HepG2 (cell line): ENCODE measurements at regions not wholly inside any gene's neighbourhood (a gene's known extent, or its start where the extent isn't known, plus 50 kb on each side); places are given as distances from the start of the nearest gene placed in this dataset.

Source experiments
- ATF7 ChIP-seq, 2 experiments: fragments of 450-650 bp in 1 of 2; sonication (generic) in 1 of 2; formaldehyde crosslinking in 1 of 2; IDR thresholded peaks; 2 replicates each; pipeline versions ENCODE4 v1.4.0 to v1.6.1; 2016 to 2020; ENCODE audit warnings: antibody characterized with exemption in 1 of 2, mild to moderate bottlenecking in 1 of 2, missing genetic modification reagents in 1 of 2
- CBX5 ChIP-seq: sonication (generic); formaldehyde crosslinking; IDR thresholded peaks from 2 replicates; pipeline ENCODE4 v1.4.0; 2020; ENCODE audit warnings: missing genetic modification reagents, borderline replicate concordance
- HNF1B ChIP-seq: sonication (generic); formaldehyde crosslinking; IDR thresholded peaks from 2 replicates; pipeline ENCODE4 v1.5.1; 2020; ENCODE audit warnings: mild to moderate bottlenecking, moderate library complexity, missing genetic modification reagents
- RAD21 ChIP-seq: fragments of 450-650 bp; formaldehyde crosslinking; IDR thresholded peaks from 2 replicates; pipeline ENCODE4 v1.5.0; 2020; ENCODE audit warnings: mild to moderate bottlenecking
- SMAD1 ChIP-seq: sonication (generic); formaldehyde crosslinking; IDR thresholded peaks from 2 replicates; pipeline ENCODE4 v1.4.0; 2020; ENCODE audit warnings: missing genetic modification reagents, low read depth, mild to moderate bottlenecking, borderline replicate concordance
- TCF7L2 ChIP-seq: IDR thresholded peaks from 2 replicates; pipeline ENCODE4 v1.6.1; 2011; ENCODE audit warnings: mild to moderate bottlenecking, low read depth, low read length, moderate library complexity
- ZBTB26 ChIP-seq: IDR thresholded peaks from 2 replicates; pipeline ENCODE4 v1.6.1; 2016; ENCODE audit warnings: missing compliant biosample characterization, missing genetic modification reagents, borderline replicate concordance
- ZBTB40 ChIP-seq, 2 experiments: fragments of 450-650 bp in 1 of 2; sonication (generic) in 1 of 2; formaldehyde crosslinking in 1 of 2; IDR thresholded peaks; 2 replicates each; pipeline versions ENCODE4 v1.6.1 to v1.8.0; 2016 to 2022; ENCODE audit warnings: antibody characterized with exemption in 1 of 2, mild to moderate bottlenecking in 1 of 2, missing genetic modification reagents in 1 of 2
- ZNF10 ChIP-seq: sonication (generic); formaldehyde crosslinking; IDR thresholded peaks from 2 replicates; pipeline ENCODE4 v1.4.0; 2020; ENCODE audit warnings: mild to moderate bottlenecking, low read depth, missing genetic modification reagents, borderline replicate concordance
- ZNF552 ChIP-seq: sonication (generic); formaldehyde crosslinking; IDR thresholded peaks from 2 replicates; pipeline ENCODE4 v1.9.0; 2022; ENCODE audit warnings: missing genetic modification reagents, mild to moderate bottlenecking, borderline replicate concordance
- ZNF629 ChIP-seq: sonication (generic); formaldehyde crosslinking; conservative IDR thresholded peaks from 2 replicates; pipeline ENCODE4 v1.5.0; 2020; ENCODE audit warnings: missing genetic modification reagents
- ZNF710 ChIP-seq: sonication (generic); formaldehyde crosslinking; IDR thresholded peaks from 2 replicates; pipeline ENCODE4 v1.5.0; 2020; ENCODE audit warnings: mild to moderate bottlenecking, missing genetic modification reagents, borderline replicate concordance
- ZSCAN21 ChIP-seq: sonication (generic); formaldehyde crosslinking; IDR thresholded peaks from 2 replicates; pipeline ENCODE4 v1.8.0; 2022; ENCODE audit warnings: mild to moderate bottlenecking, missing genetic modification reagents, moderate library complexity, borderline replicate concordance

GRCh38 chr7:54917613-54918391, 101.0 kb upstream of the EGFR start (continued):
- no peak for TF ChIP-seq ZBTB40 (IDR thresholded peaks at IDR 0.05)
- TF ChIP-seq ZBTB40 (CRISPR knock-in tag; IDR thresholded peaks at IDR 0.05) = no peak; the same call in 1 of the 2 replicates
- no peak for TF ChIP-seq ZNF710 (CRISPR knock-in tag)
- no peak for TF ChIP-seq RAD21
- TF ChIP-seq ATF7 (IDR thresholded peaks at IDR 0.05) = no peak
- TF ChIP-seq ATF7 (CRISPR knock-in tag; IDR thresholded peaks at IDR 0.05) = no peak
- no peak for TF ChIP-seq ZBTB26
- no peak for TF ChIP-seq ZNF629
- no peak for TF ChIP-seq ZNF10 (CRISPR knock-in tag)
- no peak for TF ChIP-seq SMAD1 (CRISPR knock-in tag)
- 0 out of 2 replicates have a peak, but pooled peaks have one; percentile 24 for TF ChIP-seq ZSCAN21 (CRISPR knock-in tag)
- no peak for TF ChIP-seq TCF7L2
- no peak for TF ChIP-seq ZNF552 (CRISPR knock-in tag)
- TF ChIP-seq HNF1B (CRISPR knock-in tag) = 0 out of 2 replicates have a peak, but pooled peaks have one; percentile 22
- TF ChIP-seq CBX5 (CRISPR knock-in tag) = no peak
